HuH-7.5 (cell line): ENCODE measurements at regions not wholly inside any gene's neighbourhood (a gene's known extent, or its start where the extent isn't known, plus 50 kb on each side); places are given as distances from the start of the nearest gene placed in this dataset.

Experiments
- DNase-seq: peaks from one replicate; pipeline ENCODE4 v3.0.0; 2011; ENCODE audit warnings: low spot score

GRCh38 chr1:219801156-219801820 lies 127.1 kb downstream of the SLC30A10 start:
- no peak for DNase-seq

DNA sequence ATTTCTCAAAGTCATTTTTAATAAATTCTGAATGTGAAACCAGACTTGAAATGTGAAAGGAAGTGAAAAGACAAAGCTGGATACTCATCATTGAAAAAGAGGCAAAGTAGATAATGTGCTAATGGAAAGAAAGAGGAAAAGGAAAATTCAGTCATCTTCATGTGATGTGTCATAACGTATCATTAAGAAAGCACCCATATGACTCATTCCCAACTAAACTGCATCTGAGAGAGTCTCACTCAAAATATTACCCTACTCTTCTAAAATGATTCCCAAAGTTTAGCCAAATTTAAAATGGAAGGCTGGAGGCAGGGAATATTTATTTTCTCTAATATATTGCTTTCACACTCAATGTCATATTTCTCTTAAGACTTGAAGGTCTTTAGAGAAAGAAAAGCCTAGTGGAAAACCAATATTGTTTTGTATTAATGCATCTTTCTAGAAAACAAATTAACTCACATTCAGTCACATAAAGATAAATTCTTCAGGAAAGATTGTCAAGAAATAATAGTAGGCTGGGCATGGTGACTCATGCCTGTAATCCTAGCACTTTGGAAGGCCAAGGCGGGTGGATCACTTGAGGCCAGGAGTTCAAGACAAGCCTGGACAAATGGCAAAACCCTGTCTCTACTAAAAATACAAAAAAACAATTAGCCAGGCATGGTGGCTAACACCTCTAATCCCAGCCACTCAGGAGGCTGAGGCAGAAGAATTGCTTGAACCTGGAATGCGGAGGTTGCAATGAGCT lies 129.9 kb downstream of the SLC30A10 start:
- DNase-seq: no peak

- no peak for DNase-seq
Observed at GRCh38 chr1:219797683-219798082, 130.7 kb downstream of the SLC30A10 start.

GRCh38 chr1:219797009-219797408 lies 131.3 kb downstream of the SLC30A10 start:
- no peak for DNase-seq

GRCh38 chr1:219795363-219795917 lies 132.9 kb downstream of the SLC30A10 start:
- no peak for DNase-seq

DNA sequence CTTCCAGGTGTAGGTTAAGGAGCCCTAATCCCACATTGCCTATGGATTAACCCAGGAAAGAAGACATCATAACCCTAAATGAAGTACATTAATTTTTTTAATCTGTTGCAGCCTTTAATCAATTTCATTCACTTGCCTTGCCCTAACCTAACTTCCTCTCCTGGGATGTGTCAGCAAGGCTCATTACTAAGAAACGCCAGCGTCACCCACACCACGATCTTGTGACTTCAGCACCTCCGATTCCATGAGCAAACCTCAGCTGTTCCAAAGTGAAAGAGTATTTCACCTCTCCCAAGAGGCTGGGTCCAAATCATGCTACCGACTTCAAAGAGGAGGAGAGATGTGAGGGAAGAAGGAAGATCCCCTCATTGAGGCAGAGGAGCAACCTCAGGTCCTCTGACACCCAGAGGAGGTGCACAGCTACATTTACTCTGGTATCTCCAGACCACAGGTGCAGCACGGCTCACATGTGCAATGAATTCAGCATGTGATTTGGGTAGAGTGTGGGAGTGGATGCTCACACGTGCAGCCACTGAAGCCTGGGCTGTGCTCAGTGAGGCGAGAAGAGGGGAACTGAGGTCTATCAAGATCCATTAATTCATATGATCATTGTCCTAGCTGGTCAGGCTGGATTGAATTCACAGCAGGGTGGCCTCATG lies 134.1 kb downstream of the SLC30A10 start:
- DNase-seq: no peak

- no peak for DNase-seq
Observed at GRCh38 chr1:219792337-219793021, 135.9 kb downstream of the SLC30A10 start.

DNA sequence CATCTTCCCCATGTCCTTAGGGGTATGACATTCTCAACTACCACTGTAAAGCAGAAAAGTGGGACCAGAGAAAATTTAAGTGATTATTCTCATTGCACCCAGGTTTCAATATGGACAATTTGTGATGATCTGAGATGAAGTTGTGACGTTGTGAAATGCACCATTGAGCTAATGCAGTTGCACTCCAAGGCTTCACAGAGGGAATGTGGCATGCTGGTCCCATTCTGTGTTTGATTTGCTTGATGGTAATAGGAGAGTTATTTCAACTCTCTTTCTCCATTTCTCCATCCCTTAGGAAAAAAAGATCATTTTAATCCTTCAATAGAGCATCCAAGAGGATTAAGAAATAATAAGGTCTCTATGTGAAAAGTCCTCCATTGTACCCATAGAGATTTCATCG lies 136.6 kb downstream of the SLC30A10 start:
- DNase-seq: no peak

GRCh38 chr1:219790834-219791615 lies 137.3 kb downstream of the SLC30A10 start:
- no peak for DNase-seq

DNA sequence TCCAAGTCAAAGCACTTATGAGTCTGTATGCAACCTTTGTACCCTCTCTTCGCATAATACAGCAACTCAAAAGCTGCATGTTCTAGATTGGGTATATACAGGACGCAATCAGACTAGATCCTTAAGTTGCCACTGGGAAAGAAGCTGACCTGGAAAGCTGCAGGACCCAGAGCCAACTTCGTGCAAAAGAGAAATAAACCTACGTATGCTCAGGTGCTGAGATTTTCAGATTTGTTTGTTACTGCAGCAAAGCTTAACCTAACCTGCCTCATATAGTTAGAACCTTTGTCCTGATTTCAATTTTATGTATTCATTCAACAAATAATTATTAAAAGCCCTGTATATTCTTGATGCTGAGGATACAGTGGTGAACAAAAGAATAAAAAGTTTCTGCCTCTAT lies 139.7 kb downstream of the SLC30A10 start:
- DNase-seq: no peak

DNA sequence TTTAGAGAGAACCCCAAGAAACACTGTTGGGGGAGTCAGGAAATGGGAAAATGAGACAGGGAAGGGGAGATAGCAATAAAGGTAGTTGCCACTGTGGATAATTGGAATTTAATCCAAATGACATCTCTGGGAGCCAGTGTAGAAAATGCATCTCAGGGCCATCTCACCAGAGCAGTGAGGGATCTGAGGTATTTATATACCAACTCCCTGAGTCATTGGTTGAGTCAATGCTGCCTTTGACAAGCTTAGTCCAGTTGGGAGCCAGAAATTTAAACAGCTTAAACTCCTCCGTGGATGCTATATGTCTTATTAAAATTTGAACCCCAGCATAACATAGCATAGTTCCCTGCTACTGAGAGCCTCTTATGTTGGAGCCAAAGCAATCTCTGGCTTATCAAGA lies 140.3 kb downstream of the SLC30A10 start:
- DNase-seq: no peak

GRCh38 chr1:219784660-219785381 lies 143.5 kb downstream of the SLC30A10 start:
- no peak for DNase-seq

- no peak for DNase-seq
Observed at GRCh38 chr1:219783605-219784235, 144.6 kb downstream of the SLC30A10 start.

- no peak for DNase-seq
Observed at GRCh38 chr1:219782929-219783328, 145.4 kb downstream of the SLC30A10 start.

GRCh38 chr1:219782311-219782710 lies 146.0 kb downstream of the SLC30A10 start:
- no peak for DNase-seq

DNA sequence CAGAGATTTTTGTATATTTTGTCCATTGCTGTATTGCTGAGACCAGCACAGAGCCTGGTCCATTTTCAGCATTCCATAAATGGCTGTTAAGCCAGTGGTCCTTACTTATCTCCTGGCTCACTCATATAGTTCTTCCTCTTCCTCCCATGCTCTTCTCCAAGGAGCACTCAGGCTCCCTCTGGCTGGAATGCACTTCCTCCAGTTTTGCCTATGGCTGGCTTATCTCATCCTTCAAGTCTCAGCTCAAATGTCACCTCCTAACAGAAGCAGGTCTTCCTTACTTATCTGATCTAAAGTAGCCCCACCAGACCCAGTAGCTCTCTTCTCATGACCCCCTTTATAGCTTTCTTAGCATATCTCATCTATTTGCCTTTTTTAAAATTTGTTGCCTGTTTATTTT lies 146.9 kb downstream of the SLC30A10 start:
- no peak for DNase-seq

- no peak for DNase-seq
Observed at GRCh38 chr1:219778793-219779369, 149.5 kb downstream of the SLC30A10 start.

DNA sequence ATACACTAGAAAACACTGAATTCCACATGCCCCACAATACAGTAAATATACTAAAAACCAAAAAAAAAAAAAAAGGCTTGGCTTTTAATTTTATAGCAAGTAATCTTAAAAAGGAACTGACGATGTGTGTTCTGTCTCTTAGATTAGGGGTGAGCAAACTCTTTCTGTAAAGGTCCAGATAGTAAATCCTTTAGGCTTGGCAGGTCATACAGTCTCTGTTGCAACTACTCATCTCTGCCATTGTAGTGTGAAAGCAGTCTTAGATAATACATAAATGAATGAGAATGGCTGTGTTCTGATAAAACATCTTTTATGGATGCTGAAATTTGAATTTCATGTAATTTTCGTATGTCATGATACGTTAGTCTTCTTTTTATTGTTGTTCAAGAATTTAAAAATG lies 150.2 kb downstream of the SLC30A10 start:
- no peak for DNase-seq

DNA sequence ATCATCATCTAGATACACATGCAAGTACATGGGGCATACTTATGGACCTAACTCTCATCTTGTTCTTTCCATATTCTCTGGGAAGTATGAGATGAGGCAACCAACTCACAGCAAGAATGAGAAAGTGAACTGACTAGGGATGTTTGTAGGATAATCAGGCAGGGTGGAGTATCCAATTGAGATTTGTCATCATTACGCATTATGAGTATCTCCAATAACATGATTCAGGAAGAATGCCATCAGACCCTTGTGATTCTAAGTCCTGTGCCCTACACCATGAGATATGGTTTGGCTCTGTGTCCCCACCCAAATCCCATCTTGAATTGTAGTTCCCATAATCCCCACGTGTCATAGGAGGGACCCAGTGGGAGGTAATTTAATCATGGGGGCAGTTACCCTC lies 154.0 kb downstream of the SLC30A10 start:
- no peak for DNase-seq

DNA sequence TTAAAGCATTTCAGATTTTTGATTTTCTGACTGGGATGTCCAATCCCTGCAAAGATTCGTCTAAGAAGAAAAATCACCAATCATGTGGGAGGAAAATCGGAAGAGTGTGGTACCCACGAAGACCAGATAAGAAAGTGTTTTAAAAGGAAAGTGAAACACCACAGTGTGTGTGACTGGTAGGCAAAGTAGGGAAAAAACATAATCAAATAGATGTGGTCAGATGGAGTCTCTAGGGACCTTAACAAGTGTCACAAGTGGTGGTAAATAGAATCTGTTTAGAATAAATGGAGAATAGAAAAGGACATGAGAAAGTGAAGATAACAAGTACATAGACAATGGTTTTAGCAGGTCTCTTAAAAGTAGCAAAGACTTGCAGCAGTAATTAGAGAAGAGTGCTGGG lies 154.6 kb downstream of the SLC30A10 start:
- DNase-seq: no peak
